ENCODE measurements at regions not wholly inside any gene's neighbourhood (a gene's known extent, or its start where the extent isn't known, plus 50 kb on each side); places are given as distances from the start of the nearest gene placed in this dataset.
A peak's percentile ranks its signal among the peaks of the same experiment; 100 is the strongest.

DNA sequence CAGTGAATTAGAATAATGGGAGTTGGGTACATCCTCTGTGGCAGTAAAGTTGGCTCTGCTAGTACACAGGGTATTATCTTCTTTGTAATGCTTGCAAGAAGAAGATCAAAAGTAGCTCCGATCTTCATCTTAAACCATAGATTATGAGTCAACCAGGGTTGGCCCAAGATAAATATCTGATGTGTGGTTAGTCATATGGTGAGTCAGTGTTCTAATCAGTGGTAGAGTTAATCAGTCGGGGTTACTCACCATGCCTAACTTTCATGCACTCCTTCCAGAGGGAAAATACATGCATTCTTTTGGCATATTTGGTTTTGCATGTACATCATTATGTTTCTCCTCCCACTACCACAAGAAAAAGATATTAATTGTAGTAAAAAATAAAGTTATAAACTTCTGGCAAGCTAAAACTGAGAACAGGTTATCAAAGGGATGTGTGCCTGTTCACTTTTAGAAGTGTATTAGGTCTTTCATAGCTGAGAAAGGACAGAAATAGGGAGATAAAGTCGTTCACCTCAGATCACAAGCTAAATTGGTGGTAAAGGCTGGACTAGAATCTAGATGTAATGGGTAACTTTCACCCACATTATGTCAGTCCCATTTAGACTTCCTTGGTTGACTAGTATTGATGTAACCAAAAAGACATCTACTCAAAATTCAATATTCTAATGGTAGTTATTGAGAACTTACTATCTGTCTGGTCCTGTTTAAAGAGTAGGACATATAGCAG is 684.4 kb downstream of the IRS1 start:
- peaks cover 0 to 4% (median 0%) of the 10 kb centered on the region in 12 donors for H3K9me3 ChIP-seq
- H3K4me1 ChIP-seq, result peaks cover 0 to 35% (median 3%) of the 10 kb centered on the region in 12 donors
- DNase-seq (no peak), ATAC-seq (peak in 2 of 4 donors; percentile 53 to 86)
- 53 to 57% (median 54%) methylated on average over 3 of the region's 3 CpGs for WGBS, 4 donors
- intact Hi-C loops (cut with DNase I), result no loop called here
- H3K36me3 ChIP-seq, result no peaks in the 10 kb centered on the region
- no peak overlapping the region for H3K4me3 ChIP-seq
- H3K27me3 ChIP-seq, result no peaks in the 10 kb centered on the region
- no peak overlapping the region for H3K27ac ChIP-seq
- TF ChIP-seq, protein P1, sequence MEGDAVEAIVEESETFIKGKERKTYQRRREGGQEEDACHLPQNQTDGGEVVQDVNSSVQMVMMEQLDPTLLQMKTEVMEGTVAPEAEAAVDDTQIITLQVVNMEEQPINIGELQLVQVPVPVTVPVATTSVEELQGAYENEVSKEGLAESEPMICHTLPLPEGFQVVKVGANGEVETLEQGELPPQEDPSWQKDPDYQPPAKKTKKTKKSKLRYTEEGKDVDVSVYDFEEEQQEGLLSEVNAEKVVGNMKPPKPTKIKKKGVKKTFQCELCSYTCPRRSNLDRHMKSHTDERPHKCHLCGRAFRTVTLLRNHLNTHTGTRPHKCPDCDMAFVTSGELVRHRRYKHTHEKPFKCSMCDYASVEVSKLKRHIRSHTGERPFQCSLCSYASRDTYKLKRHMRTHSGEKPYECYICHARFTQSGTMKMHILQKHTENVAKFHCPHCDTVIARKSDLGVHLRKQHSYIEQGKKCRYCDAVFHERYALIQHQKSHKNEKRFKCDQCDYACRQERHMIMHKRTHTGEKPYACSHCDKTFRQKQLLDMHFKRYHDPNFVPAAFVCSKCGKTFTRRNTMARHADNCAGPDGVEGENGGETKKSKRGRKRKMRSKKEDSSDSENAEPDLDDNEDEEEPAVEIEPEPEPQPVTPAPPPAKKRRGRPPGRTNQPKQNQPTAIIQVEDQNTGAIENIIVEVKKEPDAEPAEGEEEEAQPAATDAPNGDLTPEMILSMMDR (IDR thresholded peaks at IDR 0.05), result no peak
- TF ChIP-seq POLR2A (IDR thresholded peaks at IDR 0.05), result no peak

DNA sequence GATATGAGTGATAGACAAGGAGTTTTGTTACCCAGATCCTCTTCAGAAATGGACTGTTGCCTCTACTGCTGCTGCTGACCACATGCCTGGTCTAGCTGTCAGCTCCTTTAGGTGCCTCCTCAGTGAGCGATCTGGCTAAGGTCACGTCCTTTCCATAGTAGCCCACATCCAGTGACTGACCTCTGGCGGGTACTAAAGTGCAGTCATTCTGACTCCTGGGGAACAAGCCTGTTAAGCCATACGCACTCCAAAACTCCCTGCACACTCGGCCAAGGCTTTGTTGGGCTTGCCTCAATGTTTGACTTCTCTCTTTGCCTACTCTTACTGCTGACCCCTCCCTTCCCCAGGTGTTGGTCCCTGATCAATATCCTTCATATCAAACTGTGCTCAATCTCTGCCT is 685.2 kb downstream of the IRS1 start:
- Histone ChIP-seq H3K4me1 (peaks cover 0 to 26% (median 3%) of the 10 kb centered on the region in 12 donors), H3K9me3 (peaks cover 0 to 4% (median 0%) of the 10 kb centered on the region in 12 donors), H3K27me3 (no peaks in the 10 kb centered on the region), H3K36me3 (no peaks in the 10 kb centered on the region), H3K4me3 (no peak overlapping the region), H3K27ac (peak overlapping the region in 1 of 12 donors; percentile 22)
- peak in 3 of 4 donors; percentile 58 to 84 (median 75) for ATAC-seq
- intact Hi-C loops (cut with DNase I), result no loop called here
- TF ChIP-seq POLR2A (IDR thresholded peaks at IDR 0.05), result no peak
- TF ChIP-seq, protein P1 (IDR thresholded peaks at IDR 0.05), result no peak
- 44 to 54% (median 50%) methylated on average over 5 of the region's 5 CpGs for WGBS, 4 donors
- peak in 2 of 5 donors; percentile 28 to 40 for DNase-seq

DNA sequence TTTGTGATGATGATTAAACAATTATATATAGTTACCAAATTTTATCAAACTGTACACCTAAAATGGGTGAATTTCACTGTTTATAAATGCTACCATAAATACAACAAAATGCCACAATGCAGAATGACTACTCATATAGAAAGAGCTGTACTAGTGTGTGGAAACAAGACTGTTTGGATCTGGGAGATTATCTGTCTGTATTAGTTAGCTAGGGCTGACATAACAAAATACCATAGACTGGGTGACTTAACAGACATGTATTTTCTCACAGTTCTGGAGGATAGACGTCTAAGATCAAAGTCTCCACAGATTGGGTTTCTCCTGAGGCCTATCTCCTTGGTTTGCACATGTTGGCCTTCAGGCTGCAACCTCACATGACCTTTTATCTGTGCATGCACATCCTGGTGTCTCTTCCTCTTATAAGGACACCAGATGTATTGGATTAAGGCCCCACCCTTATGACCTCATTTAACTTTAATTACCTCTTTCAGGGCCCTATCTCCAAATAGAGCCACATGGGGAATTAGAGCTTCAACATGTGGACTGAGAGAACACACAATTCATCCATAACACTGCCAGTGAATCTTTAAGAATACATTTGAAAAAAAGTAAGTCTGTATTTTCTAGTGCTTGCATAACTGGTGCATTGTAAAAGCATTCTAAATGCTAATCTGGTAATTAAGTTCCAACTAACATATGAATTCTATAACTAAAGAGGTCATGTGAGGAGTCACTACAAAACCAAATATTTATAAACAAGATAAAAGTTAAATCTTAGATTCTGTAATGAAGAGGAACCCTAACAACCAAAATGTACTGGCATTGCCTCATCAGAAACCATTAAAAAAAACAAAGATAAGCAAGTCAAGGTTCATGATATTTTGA is 699.6 kb downstream of the NYAP2 start:
- no peak overlapping the region for H3K27ac ChIP-seq
- H3K4me1 ChIP-seq, result no peaks in the 10 kb centered on the region
- 23 to 32% (median 31%) methylated on average over 1 of the region's 1 CpG for WGBS, 4 donors
- H3K27me3 ChIP-seq, result no peaks in the 10 kb centered on the region
- H3K4me3 ChIP-seq, result no peak overlapping the region
- H3K9me3 ChIP-seq, result peaks cover 0 to 35% (median 6%) of the 10 kb centered on the region in 12 donors
- no peak for DNase-seq
- ATAC-seq, result no peak
- no peaks in the 10 kb centered on the region for H3K36me3 ChIP-seq
- TF ChIP-seq POLR2A (IDR thresholded peaks at IDR 0.05), result no peak
- TF ChIP-seq, protein P1 (IDR thresholded peaks at IDR 0.05), result no peak
- intact Hi-C loops (cut with DNase I), result no loop called here

DNA sequence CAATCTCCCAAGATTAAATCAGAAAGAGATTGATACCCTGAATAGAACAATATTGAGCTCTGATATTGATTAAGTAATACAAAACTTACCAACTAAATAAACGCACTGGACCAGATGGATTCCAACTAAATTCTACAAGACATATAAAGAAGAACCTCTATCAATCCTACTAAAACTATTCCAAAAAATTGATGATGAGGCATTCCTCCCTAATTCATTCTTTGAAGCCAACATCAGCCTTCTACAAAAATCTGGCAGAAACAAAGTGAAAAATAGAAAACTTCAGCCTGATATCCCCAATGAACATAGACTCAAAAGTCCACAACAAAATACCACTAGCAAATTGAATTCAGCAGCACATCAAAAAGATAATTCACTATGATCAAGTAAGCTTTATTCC is 695.5 kb downstream of the NYAP2 start:
- no peak overlapping the region for H3K27ac ChIP-seq
- TF ChIP-seq POLR2A (IDR thresholded peaks at IDR 0.05), result no peak
- TF ChIP-seq, protein P1 (IDR thresholded peaks at IDR 0.05), result no peak
- DNase-seq (no peak), ATAC-seq (no peak)
- no peaks in the 10 kb centered on the region for H3K27me3 ChIP-seq
- intact Hi-C loops (cut with DNase I), result no loop called here
- H3K36me3 ChIP-seq, result no peaks in the 10 kb centered on the region
- 88 to 99% (median 94%) methylated on average over 1 of the region's 1 CpG for WGBS, 4 donors
- peaks cover 0 to 53% (median 11%) of the 10 kb centered on the region in 12 donors for H3K9me3 ChIP-seq
- no peaks in the 10 kb centered on the region for H3K4me1 ChIP-seq
- H3K4me3 ChIP-seq, result no peak overlapping the region

Measured in heart left ventricle (tissue), 16 donors.